C4-2B (cell line): ENCODE measurements at regions not wholly inside any gene's neighbourhood (a gene's known extent, or its start where the extent isn't known, plus 50 kb on each side); places are given as distances from the start of the nearest gene placed in this dataset.
"Not testable (repeated sequence)": the region's sequence is repeated elsewhere in the genome, so short reads cannot be mapped to it uniquely, and the experiment has no call there.

ENCODE experiments used
- H3K27ac ChIP-seq: fragments of 450-650 bp; 2 replicates; pipeline ENCODE4 v1.5.1; 2017
- ZFX ChIP-seq: fragments of 450-650 bp; IDR thresholded peaks from 2 replicates; pipeline ENCODE4 v1.6.1; 2017
- TF ChIP-seq, protein P1 (sequence below): fragments of 450-650 bp; conservative IDR thresholded peaks from 2 replicates; pipeline ENCODE4 v1.5.1; 2017; ENCODE audit warnings: mild to moderate bottlenecking

DNA sequence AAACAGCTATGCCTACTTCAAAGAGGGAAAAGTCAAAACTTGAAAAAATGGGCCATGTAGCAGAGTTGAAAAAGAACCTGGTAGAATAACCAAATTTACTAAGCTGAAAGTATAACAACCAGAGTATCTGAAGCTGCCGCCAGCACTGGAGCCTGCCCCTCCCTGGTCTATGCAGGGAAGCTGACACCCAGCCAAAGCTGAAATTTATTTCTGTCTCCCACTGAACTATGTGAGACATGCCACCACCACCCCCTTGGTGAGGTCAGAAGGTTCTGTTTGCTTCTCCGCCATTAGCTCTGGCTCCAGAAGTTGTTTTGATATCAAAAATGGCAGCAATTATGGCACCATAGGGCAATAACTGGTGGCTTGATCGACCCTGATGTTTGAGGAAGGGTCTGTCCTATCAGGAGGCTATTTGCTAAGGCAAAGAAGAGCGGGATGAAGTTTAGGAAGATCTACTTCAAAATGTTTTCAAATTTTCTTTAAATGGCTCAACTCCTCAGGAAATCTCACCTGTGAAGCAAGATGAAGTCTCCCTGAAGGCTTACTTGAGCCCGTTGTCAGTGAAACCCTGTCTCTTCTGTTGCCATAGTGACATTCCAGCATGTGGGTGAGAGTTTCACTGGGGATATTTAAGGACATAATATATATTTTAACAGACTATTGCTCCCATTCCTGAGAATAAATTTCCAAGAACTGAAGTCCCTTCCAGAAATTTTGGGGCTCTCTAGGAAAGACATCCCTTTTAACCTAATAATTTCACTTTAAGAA lies 122.0 kb downstream of the COPRS start:
- no peak overlapping the region for H3K27ac ChIP-seq
- no peak for TF ChIP-seq ZFX
- TF ChIP-seq, protein P1, sequence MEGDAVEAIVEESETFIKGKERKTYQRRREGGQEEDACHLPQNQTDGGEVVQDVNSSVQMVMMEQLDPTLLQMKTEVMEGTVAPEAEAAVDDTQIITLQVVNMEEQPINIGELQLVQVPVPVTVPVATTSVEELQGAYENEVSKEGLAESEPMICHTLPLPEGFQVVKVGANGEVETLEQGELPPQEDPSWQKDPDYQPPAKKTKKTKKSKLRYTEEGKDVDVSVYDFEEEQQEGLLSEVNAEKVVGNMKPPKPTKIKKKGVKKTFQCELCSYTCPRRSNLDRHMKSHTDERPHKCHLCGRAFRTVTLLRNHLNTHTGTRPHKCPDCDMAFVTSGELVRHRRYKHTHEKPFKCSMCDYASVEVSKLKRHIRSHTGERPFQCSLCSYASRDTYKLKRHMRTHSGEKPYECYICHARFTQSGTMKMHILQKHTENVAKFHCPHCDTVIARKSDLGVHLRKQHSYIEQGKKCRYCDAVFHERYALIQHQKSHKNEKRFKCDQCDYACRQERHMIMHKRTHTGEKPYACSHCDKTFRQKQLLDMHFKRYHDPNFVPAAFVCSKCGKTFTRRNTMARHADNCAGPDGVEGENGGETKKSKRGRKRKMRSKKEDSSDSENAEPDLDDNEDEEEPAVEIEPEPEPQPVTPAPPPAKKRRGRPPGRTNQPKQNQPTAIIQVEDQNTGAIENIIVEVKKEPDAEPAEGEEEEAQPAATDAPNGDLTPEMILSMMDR: no peak

DNA sequence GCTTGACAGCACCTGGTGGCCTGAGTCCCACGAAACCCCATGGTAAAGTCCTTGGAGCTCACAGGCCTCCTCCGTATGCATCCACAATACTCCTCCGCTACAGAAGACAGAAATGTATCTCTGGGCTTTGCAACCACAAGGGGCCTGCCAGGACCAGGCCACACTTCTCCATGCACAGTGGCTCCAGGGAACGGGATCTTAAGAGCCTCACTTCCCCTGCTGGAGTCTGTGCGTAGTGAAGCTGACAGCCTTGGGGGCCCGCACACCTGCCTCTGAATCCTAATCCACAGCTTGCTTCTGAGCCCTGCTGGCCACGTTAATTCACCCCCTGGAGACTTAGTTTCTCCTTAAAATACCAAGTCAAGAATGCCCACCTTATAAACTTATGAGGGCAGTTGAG lies 125.7 kb downstream of the COPRS start:
- H3K27ac ChIP-seq: no peak overlapping the region
- TF ChIP-seq, protein P1: no peak
- TF ChIP-seq ZFX: no peak

DNA sequence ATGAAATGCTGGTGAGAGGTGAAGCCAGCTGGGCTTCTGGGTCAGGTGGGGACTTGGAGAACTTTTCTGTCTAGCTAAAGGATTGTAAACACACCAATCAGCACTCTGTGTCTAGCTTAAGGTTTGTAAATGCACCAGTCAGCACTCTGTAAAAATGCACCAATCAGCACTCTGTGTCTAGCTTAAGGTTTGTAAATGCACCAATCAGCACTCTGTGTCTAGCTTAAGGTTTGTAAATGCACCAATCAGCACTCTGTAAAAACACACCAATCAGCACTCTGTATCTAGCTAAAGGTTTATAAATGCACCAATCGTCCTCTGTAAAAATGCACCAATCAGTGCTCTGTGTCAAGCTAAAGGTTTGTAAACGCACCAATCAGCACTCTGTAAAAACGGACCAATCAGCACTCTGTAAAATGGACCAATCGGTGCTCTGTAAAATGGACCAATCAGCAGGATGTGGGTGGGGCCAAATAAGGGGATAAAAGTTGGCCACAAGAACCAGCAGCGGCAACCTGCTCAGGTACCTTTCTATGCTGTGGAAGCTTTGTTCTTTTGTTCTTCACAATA lies 127.4 kb downstream of the COPRS start:
- not testable (repeated sequence) for H3K27ac ChIP-seq

DNA sequence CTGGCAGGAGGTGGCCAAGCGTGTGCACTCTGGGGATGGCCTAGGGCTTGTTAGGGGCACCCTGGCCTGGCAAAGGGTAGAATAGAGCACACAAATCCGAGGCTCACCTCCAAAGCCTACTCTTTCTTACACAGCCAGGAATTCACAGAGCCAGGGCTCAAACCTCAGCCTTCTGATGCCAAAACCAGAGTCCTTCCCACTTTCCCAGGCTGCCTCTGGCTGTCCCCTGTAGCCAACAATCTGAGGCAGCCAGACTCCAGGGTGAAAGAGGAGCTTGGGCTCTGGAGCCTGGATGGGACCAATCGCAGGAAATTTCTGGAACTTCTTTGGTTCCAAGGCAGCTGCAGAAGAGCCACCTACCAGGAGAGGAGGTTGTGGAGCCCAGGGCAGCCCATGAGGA lies 127.9 kb downstream of the COPRS start:
- TF ChIP-seq, protein P1: no peak
- no peak for TF ChIP-seq ZFX
- H3K27ac ChIP-seq: no peak overlapping the region

DNA sequence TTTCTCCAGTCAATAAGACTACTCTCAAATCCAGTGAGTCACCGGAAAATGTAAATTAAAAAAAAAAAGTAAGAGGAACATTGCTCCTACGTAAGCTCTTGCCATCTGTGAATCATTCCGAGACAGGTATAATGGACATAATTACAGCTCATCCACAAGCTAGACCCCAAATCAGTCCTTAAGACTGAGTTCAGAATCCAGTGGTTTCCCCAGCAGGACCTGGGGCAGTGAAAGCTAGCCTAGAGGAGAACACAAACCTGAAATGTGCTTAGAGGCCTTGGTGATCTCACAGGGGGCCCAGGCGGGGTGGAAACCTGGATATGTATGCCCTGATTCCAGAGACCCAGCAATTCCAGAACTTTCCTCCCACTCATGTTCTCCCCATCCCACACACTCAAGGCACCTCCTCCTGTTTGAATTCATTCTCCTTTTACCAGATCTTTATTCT lies 132.0 kb downstream of the COPRS start:
- TF ChIP-seq, protein P1: no peak
- no peak for TF ChIP-seq ZFX
- H3K27ac ChIP-seq: no peak overlapping the region

DNA sequence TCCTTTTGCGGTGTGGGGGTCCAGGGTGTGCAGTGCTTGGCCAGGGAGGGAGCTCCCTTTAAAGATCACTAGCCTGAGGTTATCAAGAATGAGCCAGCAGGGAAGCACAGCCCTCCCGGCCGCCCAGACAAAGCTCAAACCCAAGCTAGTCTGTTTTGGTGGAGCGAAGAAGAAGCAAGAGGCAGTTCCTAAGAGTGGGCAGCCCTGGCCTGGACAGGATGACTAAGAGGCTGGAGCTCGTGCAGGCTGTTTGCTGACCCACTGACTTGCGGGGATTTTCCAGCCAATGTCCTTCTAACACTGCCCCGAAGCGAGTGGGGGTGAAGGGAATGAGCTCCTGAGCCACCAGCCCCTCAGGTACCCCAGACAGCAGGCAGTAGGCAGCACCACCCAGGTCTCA lies 134.4 kb downstream of the COPRS start:
- no peak for TF ChIP-seq ZFX
- TF ChIP-seq, protein P1: no peak

DNA sequence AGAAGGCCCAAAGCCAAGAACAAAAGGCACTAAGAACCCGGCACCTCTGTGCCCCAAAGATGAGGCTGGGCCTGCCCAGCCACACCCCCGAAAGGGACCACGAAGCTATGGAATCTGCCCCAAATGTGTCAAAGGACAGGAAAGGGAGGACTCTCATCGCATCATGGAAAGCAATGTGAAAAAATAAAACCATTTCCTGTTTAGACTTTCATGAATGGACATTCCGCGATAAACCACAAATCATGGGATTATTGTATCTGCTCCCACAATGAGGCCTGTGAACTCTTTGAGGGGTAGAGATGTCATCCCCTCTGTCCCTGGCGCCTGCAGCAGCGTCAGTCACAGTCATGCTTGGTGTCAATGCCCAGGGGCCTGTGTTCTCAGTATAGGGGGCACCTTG lies 135.0 kb downstream of the COPRS start:
- no peak overlapping the region for H3K27ac ChIP-seq
- no peak for TF ChIP-seq ZFX
- TF ChIP-seq, protein P1: no peak

More for the DNA sequence above, 134.4 kb downstream of the COPRS start:
- no peak overlapping the region for H3K27ac ChIP-seq
